Spleen (tissue), 11 donors: ENCODE measurements at regions not wholly inside any gene's neighbourhood (a gene's known extent, or its start where the extent isn't known, plus 50 kb on each side); places are given as distances from the start of the nearest gene placed in this dataset.

Experiments used
- DNase-seq: peaks from one replicate; pipeline ENCODE4 v3.0.0-alpha.2; 2020
- H3K27ac ChIP-seq, 8 donors: fragments of 200-600 bp; sonication (generic) in 7 of 8; 1 replicate in 4 of 8; 2 replicates in 4 of 8; pipeline versions ENCODE4 v1.5.0 to v1.8.0; 2016 to 2021; ENCODE audit warnings: inconsistent platforms in 4 of 8, mild to moderate bottlenecking in 4 of 8, moderate library complexity in 1 of 8
- H3K27me3 ChIP-seq, 7 donors: fragments of 200-600 bp; sonication (generic) in 6 of 7; replicated peaks in 1 of 7; 1 replicate in 4 of 7; 2 replicates in 3 of 7; pipeline versions ENCODE4 v1.5.0 to v1.8.0; 2016 to 2021; ENCODE audit warnings: inconsistent platforms in 3 of 7, mild to moderate bottlenecking in 1 of 7
- H3K36me3 ChIP-seq, 6 donors: fragments of 200-600 bp; sonication (generic) in 5 of 6; 1 replicate in 4 of 6; 2 replicates in 2 of 6; pipeline versions ENCODE4 v1.5.0 to v1.8.0; 2016 to 2021; ENCODE audit warnings: inconsistent platforms in 2 of 6
- H3K4me1 ChIP-seq, 6 donors: fragments of 200-600 bp; sonication (generic) in 5 of 6; 1 replicate in 3 of 6; 2 replicates in 3 of 6; pipeline versions ENCODE4 v1.5.0 to v1.8.0; 2016 to 2021; ENCODE audit warnings: inconsistent platforms in 3 of 6
- H3K4me3 ChIP-seq, 8 donors: fragments of 200-600 bp; sonication (generic) in 7 of 8; 1 replicate in 4 of 8; 2 replicates in 4 of 8; pipeline versions ENCODE4 v1.5.0 to v1.8.0; 2016 to 2021; ENCODE audit warnings: inconsistent platforms in 4 of 8, mild to moderate bottlenecking in 4 of 8, moderate library complexity in 2 of 8
- H3K9me3 ChIP-seq, 8 donors: fragments of 200-600 bp; sonication (generic) in 7 of 8; 1 replicate in 4 of 8; 2 replicates in 4 of 8; pipeline versions ENCODE4 v1.5.0 to v1.8.0; 2016 to 2021; ENCODE audit warnings: inconsistent platforms in 4 of 8
- POLR2A ChIP-seq, 3 donors: fragments of 450-650 bp; IDR thresholded peaks; one replicate each; pipeline ENCODE4 v1.5.1; 2017; ENCODE audit warnings: antibody characterized with exemption in 3 of 3, mild to moderate bottlenecking in 1 of 3
- POLR2AphosphoS5 ChIP-seq, 3 donors: sonication (generic); formaldehyde crosslinking; IDR thresholded peaks; one replicate each; pipeline ENCODE4 v1.5.1; 2017; ENCODE audit warnings: antibody characterized with exemption in 3 of 3
- WGBS, 5 donors: extraction: QIAGEN DNeasy Blood & Tissue Kit in 3 of 5; methylation state at CpG; one replicate each; pipeline versions ENCODE4 v1.1.5 to v1.1.7; 2013 to 2018; 5-methylcytosine and 5-hydroxymethylcytosine counted together
- intact Hi-C: fragments of 100-400 bp; cut with DNase I; formaldehyde crosslinking; loops from one replicate; pipeline ENCODE4 v1.15.0; 2023; ENCODE audit warnings: low total_unique reads
- TF ChIP-seq, protein P1 (sequence below), 11 experiments: fragments of 200-600 bp in 7 of 11; fragments of 450-650 bp in 4 of 11; sonication (generic) in 4 of 11; IDR thresholded peaks in 8 of 11; conservative IDR thresholded peaks in 3 of 11; 1 replicate in 7 of 11; 2 replicates in 4 of 11; pipeline versions ENCODE4 v1.4.0 to v1.8.0; 2016 to 2021; ENCODE audit warnings: antibody characterized with exemption in 11 of 11, inconsistent platforms in 4 of 11, mild to moderate bottlenecking in 1 of 11
- donor health status: healthy with polysubstance abuse.
- donor health status: DM: no; HTN: no; CAD: no; lungs with moderate emphysema.
- donor health status: DM: no; HTN: no; CAD: no.
- donor health status: Bipolar disorder and iron deficiency.
- donor health status: healthy.
- donor health status: DM: no; HTN: no; CAD: no.
- donor health status: DM: yes; HTN: yes; CAD: no.

DNA sequence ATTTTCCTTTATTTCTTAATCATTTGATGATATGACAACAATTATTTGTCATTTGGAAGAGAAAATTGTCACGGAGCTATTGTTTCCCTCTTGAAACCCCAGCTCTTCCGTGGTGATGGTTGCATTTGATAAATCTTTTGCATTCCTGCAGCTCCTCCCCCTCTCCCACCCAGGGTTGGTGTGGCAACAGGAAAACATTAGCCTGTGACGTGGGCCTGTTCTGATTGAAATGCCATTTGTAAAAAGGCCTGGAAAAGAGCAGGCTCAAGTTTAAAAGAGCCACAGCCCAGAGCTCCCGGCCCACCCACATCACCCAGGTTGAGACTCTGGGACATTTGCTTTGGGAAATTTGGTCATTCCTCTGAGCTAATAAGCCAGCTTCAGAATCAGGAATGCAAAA, 282.5 kb downstream of the RPLP1 start:
- 56 to 72% (median 62%) methylated on average over 4 of the region's 4 CpGs for WGBS, 5 donors
- Histone ChIP-seq H3K27me3 (peaks cover 0 to 5% (median 0%) of the 10 kb centered on the region in 7 donors), H3K27ac (no peak overlapping the region), H3K4me1 (peaks cover 0 to 3% (median 0%) of the 10 kb centered on the region in 6 donors), H3K36me3 (no peaks in the 10 kb centered on the region), H3K9me3 (peaks cover 0 to 2% (median 0%) of the 10 kb centered on the region in 8 donors), H3K4me3 (no peak overlapping the region)
- TF ChIP-seq POLR2A (IDR thresholded peaks at IDR 0.05) (no peak), POLR2AphosphoS5 (IDR thresholded peaks at IDR 0.05) (no peak)
- TF ChIP-seq, protein P1, sequence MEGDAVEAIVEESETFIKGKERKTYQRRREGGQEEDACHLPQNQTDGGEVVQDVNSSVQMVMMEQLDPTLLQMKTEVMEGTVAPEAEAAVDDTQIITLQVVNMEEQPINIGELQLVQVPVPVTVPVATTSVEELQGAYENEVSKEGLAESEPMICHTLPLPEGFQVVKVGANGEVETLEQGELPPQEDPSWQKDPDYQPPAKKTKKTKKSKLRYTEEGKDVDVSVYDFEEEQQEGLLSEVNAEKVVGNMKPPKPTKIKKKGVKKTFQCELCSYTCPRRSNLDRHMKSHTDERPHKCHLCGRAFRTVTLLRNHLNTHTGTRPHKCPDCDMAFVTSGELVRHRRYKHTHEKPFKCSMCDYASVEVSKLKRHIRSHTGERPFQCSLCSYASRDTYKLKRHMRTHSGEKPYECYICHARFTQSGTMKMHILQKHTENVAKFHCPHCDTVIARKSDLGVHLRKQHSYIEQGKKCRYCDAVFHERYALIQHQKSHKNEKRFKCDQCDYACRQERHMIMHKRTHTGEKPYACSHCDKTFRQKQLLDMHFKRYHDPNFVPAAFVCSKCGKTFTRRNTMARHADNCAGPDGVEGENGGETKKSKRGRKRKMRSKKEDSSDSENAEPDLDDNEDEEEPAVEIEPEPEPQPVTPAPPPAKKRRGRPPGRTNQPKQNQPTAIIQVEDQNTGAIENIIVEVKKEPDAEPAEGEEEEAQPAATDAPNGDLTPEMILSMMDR (IDR thresholded peaks at IDR 0.05 in 8 of 11, conservative IDR thresholded peaks at IDR 0.05 in 3 of 11): no peak
- intact Hi-C loops: loop anchor here (10.0 kb wide), 2 partner anchors 630 to 730 kb away; no protein-coding TSS in a partner anchor
- DNase-seq: no peak

DNA sequence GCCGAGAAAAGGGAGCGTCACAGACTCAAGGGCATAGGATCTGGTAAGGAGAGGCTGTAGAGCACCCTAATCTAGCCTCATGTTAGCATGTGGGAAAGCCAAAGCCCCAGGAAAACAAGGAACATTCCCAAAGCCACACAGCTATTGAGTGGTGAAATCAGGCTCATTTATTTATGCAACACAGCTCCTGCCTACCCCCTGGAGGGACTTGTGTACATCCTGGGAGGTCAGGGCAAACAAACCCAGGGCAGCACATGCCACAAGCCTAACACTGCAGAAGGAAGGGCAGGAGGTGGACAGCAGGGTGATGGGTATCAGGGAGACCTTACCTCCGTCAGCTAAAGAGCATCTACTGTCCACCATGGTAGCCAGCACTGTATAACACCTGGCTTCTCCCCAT, 283.5 kb downstream of the RPLP1 start:
- H3K9me3 ChIP-seq: peaks cover 0 to 11% (median 7%) of the 10 kb centered on the region in 8 donors
- H3K4me3 ChIP-seq: no peak overlapping the region
- TF ChIP-seq, protein P1 (IDR thresholded peaks at IDR 0.05 in 8 of 11, conservative IDR thresholded peaks at IDR 0.05 in 3 of 11): no peak
- TF ChIP-seq POLR2A (IDR thresholded peaks at IDR 0.05): no peak
- no peak for TF ChIP-seq POLR2AphosphoS5 (IDR thresholded peaks at IDR 0.05)
- 57 to 94% (median 73%) methylated on average over 3 of the region's 3 CpGs for WGBS, 5 donors
- DNase-seq: no peak
- H3K27ac ChIP-seq: no peak overlapping the region
- peaks cover 0 to 3% (median 0%) of the 10 kb centered on the region in 6 donors for H3K4me1 ChIP-seq
- H3K27me3 ChIP-seq: peaks cover 0 to 5% (median 0%) of the 10 kb centered on the region in 7 donors
- intact Hi-C loops: loop anchor here (10.0 kb wide), 2 partner anchors 629 to 729 kb away; no protein-coding TSS in a partner anchor
- no peaks in the 10 kb centered on the region for H3K36me3 ChIP-seq

DNA sequence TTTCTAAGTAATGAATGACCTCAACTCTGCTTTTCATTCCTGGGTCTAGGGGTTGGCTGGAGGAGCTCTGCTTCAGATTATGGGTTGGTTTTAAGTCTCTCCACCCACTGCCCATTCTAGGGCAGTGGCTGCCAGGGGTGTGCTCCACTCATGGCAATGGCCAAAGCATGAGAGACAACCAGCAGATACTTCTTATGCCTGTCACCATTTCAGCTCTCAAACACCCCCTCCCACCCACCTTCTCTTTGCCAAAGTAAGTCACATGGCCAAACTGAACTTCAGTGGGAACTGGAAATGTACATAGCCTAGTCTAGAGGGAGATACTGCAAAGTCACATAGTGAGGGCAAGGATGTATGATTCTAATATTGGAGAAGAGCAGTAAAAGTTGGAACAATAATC, 285.3 kb downstream of the RPLP1 start:
- H3K36me3 ChIP-seq: no peaks in the 10 kb centered on the region
- H3K9me3 ChIP-seq: peaks cover 0 to 11% (median 7%) of the 10 kb centered on the region in 8 donors
- no peak for DNase-seq
- intact Hi-C loops: loop anchor here (10.0 kb wide), 2 partner anchors 627 to 727 kb away; no protein-coding TSS in a partner anchor
- peaks cover 0 to 5% (median 0%) of the 10 kb centered on the region in 7 donors for H3K27me3 ChIP-seq
- no peak overlapping the region for H3K27ac ChIP-seq
- peaks cover 0 to 3% (median 0%) of the 10 kb centered on the region in 6 donors for H3K4me1 ChIP-seq
- TF ChIP-seq POLR2AphosphoS5 (IDR thresholded peaks at IDR 0.05): no peak
- TF ChIP-seq POLR2A (IDR thresholded peaks at IDR 0.05): no peak
- TF ChIP-seq, protein P1 (IDR thresholded peaks at IDR 0.05 in 8 of 11, conservative IDR thresholded peaks at IDR 0.05 in 3 of 11): no peak
- no peak overlapping the region for H3K4me3 ChIP-seq

DNA sequence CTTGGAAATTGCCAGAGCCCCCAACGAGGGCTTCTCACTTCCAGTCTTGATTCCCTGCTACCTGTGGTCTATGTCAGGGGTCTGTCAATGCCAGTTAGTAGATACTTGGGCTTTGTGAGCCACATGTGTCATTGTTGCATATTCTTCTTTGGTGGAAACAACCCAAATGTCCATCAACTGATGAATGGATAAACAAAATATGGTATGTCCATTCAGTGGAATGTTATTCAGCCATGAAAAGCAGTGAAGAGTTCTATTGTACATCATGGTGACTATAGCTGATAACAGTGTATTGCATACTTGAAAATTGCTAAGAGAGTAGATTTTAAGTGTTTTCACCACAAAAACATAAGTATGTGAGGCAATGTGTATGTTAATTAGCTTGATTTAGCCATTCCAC, 288.1 kb downstream of the RPLP1 start:
- peaks cover 0 to 22% (median 0%) of the 10 kb centered on the region in 7 donors for H3K27me3 ChIP-seq
- no peak for DNase-seq
- H3K36me3 ChIP-seq: no peaks in the 10 kb centered on the region
- intact Hi-C loops: no loop called here
- WGBS, 5 donors: 80 to 90% (median 88%) methylated on average over 1 of the region's 1 CpG
- peaks cover 0 to 13% (median 8%) of the 10 kb centered on the region in 6 donors for H3K4me1 ChIP-seq
- no peak overlapping the region for H3K4me3 ChIP-seq
- H3K27ac ChIP-seq: no peak overlapping the region
- peaks cover 0 to 11% (median 7%) of the 10 kb centered on the region in 8 donors for H3K9me3 ChIP-seq
- TF ChIP-seq, protein P1 (IDR thresholded peaks at IDR 0.05 in 8 of 11, conservative IDR thresholded peaks at IDR 0.05 in 3 of 11): no peak
- TF ChIP-seq POLR2AphosphoS5 (IDR thresholded peaks at IDR 0.05): no peak
- no peak for TF ChIP-seq POLR2A (IDR thresholded peaks at IDR 0.05)
